ENCODE measurements at regions not wholly inside any gene's neighbourhood (a gene's known extent, or its start where the extent isn't known, plus 50 kb on each side); places are given as distances from the start of the nearest gene placed in this dataset.

- TF ChIP-seq ATF2 (IDR thresholded peaks at IDR 0.05; ENCODE audit: low read length) (no peak), MEF2A (IDR thresholded peaks at IDR 0.05; ENCODE audit: insufficient read depth, low read depth, low read length) (no peak), CTCF (IDR thresholded peaks at IDR 0.05 in 2 of 3, conservative IDR thresholded peaks at IDR 0.05 in 1 of 3; ENCODE audit: control insufficient read depth in 2 of 3, extremely low read depth in 1 of 3, insufficient read depth in 1 of 3, low read depth in 3 of 3, low read length in 3 of 3) (no peak)
Observed at GRCh38 chr13:85427416-85427815, 371.8 kb downstream of the SLITRK6 start.
